Daoy (cell line): ENCODE measurements at regions not wholly inside any gene's neighbourhood (a gene's known extent, or its start where the extent isn't known, plus 50 kb on each side); places are given as distances from the start of the nearest gene placed in this dataset.

Source experiments
- DNase-seq: peaks from one replicate; pipeline ENCODE4 v3.0.0-alpha.2; 2015; ENCODE audit warnings: low read depth

GRCh38 chr12:111076611-111077451 is 156.5 kb upstream of the MYL2 start:
- DNase-seq = no peak

GRCh38 chr12:111076199-111076598 is 155.8 kb upstream of the MYL2 start:
- DNase-seq = no peak

- no peak for DNase-seq
Measured at GRCh38 chr12:111074965-111075364, 154.6 kb upstream of the MYL2 start.

GRCh38 chr12:111074559-111074958 is 154.2 kb upstream of the MYL2 start:
- DNase-seq = no peak

GRCh38 chr12:111073370-111073769 is 153.0 kb upstream of the MYL2 start:
- DNase-seq = no peak

- DNase-seq = no peak
Measured at GRCh38 chr12:111072299-111072698, 151.9 kb upstream of the MYL2 start.

GRCh38 chr12:111069886-111070285 is 149.5 kb upstream of the MYL2 start:
- DNase-seq = no peak

- no peak for DNase-seq
Measured at GRCh38 chr12:111068290-111068689, 147.9 kb upstream of the MYL2 start.

- peak; percentile 19 for DNase-seq
Measured at GRCh38 chr12:111067498-111067897, 147.1 kb upstream of the MYL2 start.

GRCh38 chr12:111066744-111067437 is 146.5 kb upstream of the MYL2 start:
- peak; percentile 21 for DNase-seq

- DNase-seq = no peak
Measured at GRCh38 chr12:111064982-111065381, 144.6 kb upstream of the MYL2 start.

- no peak for DNase-seq
Measured at GRCh38 chr12:111064154-111064553, 143.8 kb upstream of the MYL2 start.

- DNase-seq = peak; percentile 64
Measured at GRCh38 chr12:111063295-111064026, 143.1 kb upstream of the MYL2 start.

- no peak for DNase-seq
Measured at GRCh38 chr12:111057701-111058425, 137.5 kb upstream of the MYL2 start.

GRCh38 chr12:111056618-111057521 is 136.5 kb upstream of the MYL2 start:
- peak; percentile 30 for DNase-seq

GRCh38 chr12:111055181-111055880 is 135.0 kb upstream of the MYL2 start:
- no peak for DNase-seq

- no peak for DNase-seq
Measured at GRCh38 chr12:111048991-111049390, 128.6 kb upstream of the MYL2 start.

- no peak for DNase-seq
Measured at GRCh38 chr12:111046896-111047295, 126.5 kb upstream of the MYL2 start.

- DNase-seq = no peak
Measured at GRCh38 chr12:111045941-111046340, 125.6 kb upstream of the MYL2 start.

- DNase-seq = no peak
Measured at GRCh38 chr12:111041091-111041490, 120.7 kb upstream of the MYL2 start.
